ENCODE measurements at regions not wholly inside any gene's neighbourhood (a gene's known extent, or its start where the extent isn't known, plus 50 kb on each side); places are given as distances from the start of the nearest gene placed in this dataset.

GRCh38 chr3:59308684-59309083 is 258.9 kb upstream of the CFAP20DC start:
- TF ChIP-seq POLR2A (IDR thresholded peaks at IDR 0.05; ENCODE audit: low read depth, low read length) (no peak), POLR2AphosphoS5 (IDR thresholded peaks at IDR 0.05; ENCODE audit: low read depth, low read length) (no peak), SPI1 (IDR thresholded peaks at IDR 0.05; ENCODE audit: low read depth, low read length) (no peak), TAF1 (IDR thresholded peaks at IDR 0.05; ENCODE audit: low read depth, low read length) (no peak)

Measured in GM12891 (cell line).